Gastroesophageal sphincter (tissue), 3 donors: ENCODE measurements at regions not wholly inside any gene's neighbourhood (a gene's known extent, or its start where the extent isn't known, plus 50 kb on each side); places are given as distances from the start of the nearest gene placed in this dataset.

ENCODE experiments used
- CTCF ChIP-seq, 4 experiments: fragments of 200-600 bp in 2 of 4; fragments of 450-650 bp in 2 of 4; sonication (generic) in 1 of 4; IDR thresholded peaks; one replicate each; pipeline ENCODE4 v1.5.1; 2017 to 2019; ENCODE audit warnings: antibody characterized with exemption in 4 of 4, mild to moderate bottlenecking in 2 of 4, moderate library complexity in 2 of 4
- POLR2A ChIP-seq, 2 donors: fragments of 450-650 bp; IDR thresholded peaks; one replicate each; pipeline ENCODE4 v1.6.1; 2017; ENCODE audit warnings: antibody characterized with exemption in 2 of 2, mild to moderate bottlenecking in 2 of 2, moderate library complexity in 1 of 2
- POLR2AphosphoS5 ChIP-seq: sonication (generic); formaldehyde crosslinking; IDR thresholded peaks from one replicate; pipeline ENCODE4 v1.6.1; 2017; ENCODE audit warnings: antibody characterized with exemption

DNA sequence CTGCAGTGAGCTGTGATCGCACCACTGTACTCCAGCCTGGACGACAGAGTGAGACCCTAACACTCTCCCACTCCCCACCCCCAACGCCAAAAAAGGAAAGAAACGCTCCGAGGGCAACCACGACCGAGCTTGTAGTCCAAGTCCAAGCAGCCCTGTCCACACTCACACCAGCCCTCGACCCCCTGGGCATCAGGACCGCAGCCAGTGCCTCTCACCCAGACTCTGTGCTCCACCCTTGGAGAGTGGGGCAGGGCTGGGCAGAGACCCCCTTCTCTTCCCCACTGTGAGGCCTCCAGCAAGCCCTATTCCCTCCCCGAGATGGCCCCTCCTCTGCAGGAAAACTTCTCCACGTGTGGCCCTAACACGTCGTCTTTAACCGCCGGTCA lies 82.6 kb downstream of the FOXL3 start:
- TF ChIP-seq POLR2AphosphoS5, result no peak
- no peak for TF ChIP-seq CTCF (IDR thresholded peaks at IDR 0.05)
- no peak for TF ChIP-seq POLR2A (IDR thresholded peaks at IDR 0.05)
